GM18505 (cell line): ENCODE measurements at regions not wholly inside any gene's neighbourhood (a gene's known extent, or its start where the extent isn't known, plus 50 kb on each side); places are given as distances from the start of the nearest gene placed in this dataset.
"Not testable (repeated sequence)": the region's sequence is repeated elsewhere in the genome, so short reads cannot be mapped to it uniquely, and the experiment has no call there.

Source experiments
- ATAC-seq: cut with Tn5 transposase; IDR thresholded peaks from one replicate; pipeline ENCODE4 v1.9.1; 2021; ENCODE audit not compliant: unreplicated experiment
- POLR2A ChIP-seq: IDR thresholded peaks from 4 replicates; pipeline ENCODE4 v1.6.1; 2011; ENCODE audit warnings: borderline replicate concordance; ENCODE audit not compliant: insufficient read depth, insufficient read length; ENCODE audit errors: extremely low read depth

GRCh38 chr5:12217039-12217438 lies 312.8 kb upstream of the CTNND2 start:
- TF ChIP-seq POLR2A, result no peak
- ATAC-seq, result no peak

- ATAC-seq, result no peak
- no peak for TF ChIP-seq POLR2A
Measured at GRCh38 chr5:12214267-12215015, 310.2 kb upstream of the CTNND2 start.

GRCh38 chr5:12208366-12209100 lies 304.3 kb upstream of the CTNND2 start:
- no peak for ATAC-seq
- TF ChIP-seq POLR2A, result no peak

GRCh38 chr5:12204761-12205160 lies 300.5 kb upstream of the CTNND2 start:
- no peak for TF ChIP-seq POLR2A
- ATAC-seq, result no peak

GRCh38 chr5:12193536-12193935 lies 289.3 kb upstream of the CTNND2 start:
- ATAC-seq, result no peak
- TF ChIP-seq POLR2A, result no peak

GRCh38 chr5:12183003-12183402 lies 278.8 kb upstream of the CTNND2 start:
- no peak for TF ChIP-seq POLR2A
- ATAC-seq, result no peak

- TF ChIP-seq POLR2A, result no peak
- no peak for ATAC-seq
Measured at GRCh38 chr5:12177851-12178250, 273.6 kb upstream of the CTNND2 start.

GRCh38 chr5:12177225-12177624 lies 273.0 kb upstream of the CTNND2 start:
- ATAC-seq, result no peak
- no peak for TF ChIP-seq POLR2A

- no peak for TF ChIP-seq POLR2A
- ATAC-seq, result no peak
Measured at GRCh38 chr5:12175914-12176585, 271.8 kb upstream of the CTNND2 start.

- no peak for ATAC-seq
- TF ChIP-seq POLR2A, result no peak
Measured at GRCh38 chr5:12174734-12175133, 270.5 kb upstream of the CTNND2 start.

GRCh38 chr5:12169536-12169935 lies 265.3 kb upstream of the CTNND2 start:
- no peak for TF ChIP-seq POLR2A
- ATAC-seq, result no peak

GRCh38 chr5:12162863-12163262 lies 258.6 kb upstream of the CTNND2 start:
- TF ChIP-seq POLR2A, result no peak
- no peak for ATAC-seq

GRCh38 chr5:12147513-12147912 lies 243.3 kb upstream of the CTNND2 start:
- TF ChIP-seq POLR2A, result no peak
- ATAC-seq, result no peak

- TF ChIP-seq POLR2A, result no peak
Measured at GRCh38 chr5:12141496-12141895, 237.2 kb upstream of the CTNND2 start.

GRCh38 chr5:12133520-12133919 lies 229.3 kb upstream of the CTNND2 start:
- TF ChIP-seq POLR2A, result no peak
- no peak for ATAC-seq

More at GRCh38 chr5:12141496-12141895, 237.2 kb upstream of the CTNND2 start:
- ATAC-seq, result no peak

GRCh38 chr5:12131020-12131419 lies 226.8 kb upstream of the CTNND2 start:
- not testable (repeated sequence) for ATAC-seq
